ENCODE measurements at regions not wholly inside any gene's neighbourhood (a gene's known extent, or its start where the extent isn't known, plus 50 kb on each side); places are given as distances from the start of the nearest gene placed in this dataset.
"Not testable (repeated sequence)": the region's sequence is repeated elsewhere in the genome, so short reads cannot be mapped to it uniquely, and the experiment has no call there.

GRCh38 chr5:106080535-106080934 is 1590.2 kb downstream of the EFNA5 start:
- no peak for DNase-seq

DNA sequence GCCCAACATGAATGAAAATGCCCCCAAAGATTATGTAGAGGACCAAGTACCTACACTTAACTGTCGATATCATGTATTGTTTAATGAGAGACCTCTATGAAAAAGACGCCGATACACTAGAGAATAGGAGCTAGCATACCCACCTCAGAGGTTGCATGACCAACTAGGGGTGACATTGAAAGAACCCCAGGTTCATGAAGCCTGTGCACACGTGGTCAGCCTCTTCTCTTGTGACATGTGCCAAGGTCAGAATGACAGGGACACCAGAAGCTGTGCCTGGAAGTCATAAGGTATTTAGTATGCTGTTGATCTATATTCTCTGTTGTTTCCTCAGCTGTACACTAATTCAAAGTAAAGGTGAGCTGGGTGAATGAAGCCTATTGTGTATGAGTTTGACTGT is 1594.1 kb downstream of the EFNA5 start:
- no peak for DNase-seq

DNA sequence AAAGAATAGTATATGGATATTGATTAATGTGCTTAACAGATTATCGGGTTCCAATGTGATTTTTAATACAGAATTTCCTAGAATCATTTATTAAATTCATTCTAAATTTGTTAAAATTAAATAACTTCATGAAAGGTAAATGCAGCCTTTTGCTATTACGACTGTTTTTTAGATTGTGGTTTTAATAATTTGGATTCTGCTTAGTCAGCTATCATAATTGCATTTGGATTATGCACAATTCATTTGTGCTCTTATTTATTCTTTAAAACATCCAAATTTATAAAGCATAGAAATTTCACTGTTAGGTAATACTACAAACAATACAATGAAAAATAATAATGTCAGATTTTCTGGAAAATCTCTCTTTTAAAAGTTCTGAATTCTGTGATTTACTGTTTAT is 1598.5 kb downstream of the EFNA5 start:
- DNase-seq, result no peak

DNA sequence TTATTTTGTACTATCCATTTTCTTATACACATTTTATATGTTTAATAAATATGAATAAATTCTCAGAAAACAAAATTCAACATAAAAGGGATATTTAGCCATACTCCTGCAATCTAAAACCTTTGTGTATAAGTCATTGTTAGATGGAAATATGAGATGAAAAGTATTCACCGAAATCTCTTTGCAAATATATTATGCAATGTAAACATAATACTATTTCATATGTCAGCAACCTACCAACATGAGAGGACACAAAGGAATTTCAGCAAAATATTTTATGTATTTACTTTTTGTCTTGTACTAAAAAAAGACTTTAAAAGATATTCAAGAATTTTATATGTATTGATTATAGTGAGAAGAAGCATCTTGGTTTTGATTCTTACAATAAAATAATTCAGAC is 1623.4 kb downstream of the EFNA5 start:
- DNase-seq, result no peak

DNA sequence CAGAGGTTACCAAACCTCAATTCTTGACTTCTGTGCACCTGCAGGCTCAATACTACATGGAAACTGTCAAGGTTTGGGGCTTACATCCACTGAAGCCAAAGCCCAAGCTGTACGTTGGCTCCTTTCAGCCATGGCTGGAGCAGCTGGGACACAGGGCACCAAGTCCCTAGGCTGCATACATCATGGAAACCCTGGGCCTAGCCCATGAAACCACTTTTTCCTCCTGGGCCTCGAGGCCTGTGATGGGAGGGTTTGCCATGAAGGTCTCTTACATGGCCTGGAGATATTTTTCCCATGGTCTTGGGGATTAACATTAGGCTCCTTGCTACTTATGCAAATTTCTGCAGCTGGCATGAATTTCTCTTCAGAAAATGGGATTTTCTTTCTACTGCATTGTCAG is 1638.7 kb downstream of the EFNA5 start:
- not testable (repeated sequence) for DNase-seq

DNA sequence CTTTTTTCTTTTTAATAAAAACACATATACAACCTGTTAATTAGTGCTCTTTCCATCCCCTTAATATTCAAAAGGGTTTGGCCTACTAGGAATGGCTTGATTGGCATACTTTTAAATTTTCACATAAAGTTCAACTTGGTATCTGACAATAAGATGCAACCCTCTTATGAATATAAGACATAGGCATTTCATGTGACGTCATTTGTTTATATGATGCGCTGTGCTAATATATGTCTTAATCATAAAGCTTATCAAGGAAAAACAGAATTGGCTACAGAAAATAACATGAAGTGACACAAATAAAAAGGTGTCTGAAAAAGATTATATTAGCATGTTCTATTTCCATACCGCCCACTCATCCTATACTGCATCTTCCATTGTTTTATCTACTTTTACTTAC is 1642.4 kb downstream of the EFNA5 start:
- DNase-seq, result no peak

- DNase-seq, result no peak
Measured at GRCh38 chr5:106020894-106021293, 1649.8 kb downstream of the EFNA5 start.

GRCh38 chr5:106019261-106019660 is 1651.5 kb downstream of the EFNA5 start:
- no peak for DNase-seq

- no peak for DNase-seq
Measured at GRCh38 chr5:106017243-106017857, 1653.4 kb downstream of the EFNA5 start.

DNA sequence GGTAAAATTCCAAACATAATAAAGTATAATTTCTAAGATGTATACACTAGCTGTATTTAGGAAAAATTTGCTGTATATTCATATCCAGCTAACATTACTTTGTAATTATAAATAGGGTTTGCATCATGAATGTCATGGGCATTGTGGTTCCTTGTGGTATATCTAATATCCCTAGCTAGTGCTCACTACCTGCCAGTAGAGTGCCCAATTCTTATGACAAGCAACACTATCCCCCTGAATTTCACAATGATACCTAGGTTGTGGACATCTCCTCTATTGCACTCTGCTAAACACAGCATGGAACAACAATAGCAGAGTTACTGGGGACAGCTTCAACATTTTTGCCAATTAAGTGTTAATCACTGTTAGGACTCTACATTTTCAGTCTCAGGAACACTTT is 1656.5 kb downstream of the EFNA5 start:
- DNase-seq, result no peak

GRCh38 chr5:106006242-106006641 is 1664.5 kb downstream of the EFNA5 start:
- DNase-seq, result no peak

GRCh38 chr5:105998991-105999390 is 1671.7 kb downstream of the EFNA5 start:
- not testable (repeated sequence) for DNase-seq

GRCh38 chr5:105993027-105993426 is 1677.7 kb downstream of the EFNA5 start:
- DNase-seq, result no peak

DNA sequence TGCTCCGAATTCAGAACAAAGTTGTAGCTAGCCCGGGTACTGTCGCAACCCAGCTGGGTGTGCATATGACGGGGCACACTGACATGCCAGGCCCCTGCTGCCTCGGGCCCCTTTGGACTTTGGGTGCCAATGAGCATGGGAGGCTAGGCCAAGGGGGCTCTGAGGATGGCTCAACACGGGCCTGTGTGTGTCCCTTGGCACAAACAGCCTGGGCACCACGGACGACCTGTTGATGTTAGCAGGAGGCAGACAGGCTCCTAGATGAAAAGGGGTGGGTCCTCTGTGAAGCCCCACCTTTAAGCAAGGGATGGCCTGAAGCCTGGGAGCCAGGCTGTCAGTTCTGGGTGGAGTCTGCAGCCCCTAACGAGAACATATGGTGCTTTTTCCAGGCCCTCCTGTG is 1688.2 kb downstream of the EFNA5 start:
- DNase-seq, result no peak

DNA sequence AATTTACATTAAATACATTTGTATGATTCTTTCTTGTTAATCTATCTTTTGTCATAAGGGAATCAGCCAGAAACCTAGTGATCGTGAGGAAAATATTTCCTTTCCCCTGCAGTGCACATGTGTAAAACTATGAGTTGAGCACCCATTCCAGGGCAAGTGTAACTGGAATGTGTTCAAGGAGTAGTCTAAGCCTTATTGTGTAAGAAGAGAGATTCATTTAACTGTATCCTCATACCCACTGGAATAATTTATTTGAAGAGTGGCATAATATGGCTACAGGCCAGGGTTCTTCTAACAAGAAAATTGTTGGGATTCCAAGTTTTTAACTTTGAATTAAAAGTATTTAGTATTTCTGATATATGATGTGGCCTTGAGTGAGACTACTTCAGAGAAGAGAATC is 1692.7 kb downstream of the EFNA5 start:
- no peak for DNase-seq

- DNase-seq, result no peak
Measured at GRCh38 chr5:105977163-105977562, 1693.6 kb downstream of the EFNA5 start.

- no peak for DNase-seq
Measured at GRCh38 chr5:105970919-105971318, 1699.8 kb downstream of the EFNA5 start.

DNA sequence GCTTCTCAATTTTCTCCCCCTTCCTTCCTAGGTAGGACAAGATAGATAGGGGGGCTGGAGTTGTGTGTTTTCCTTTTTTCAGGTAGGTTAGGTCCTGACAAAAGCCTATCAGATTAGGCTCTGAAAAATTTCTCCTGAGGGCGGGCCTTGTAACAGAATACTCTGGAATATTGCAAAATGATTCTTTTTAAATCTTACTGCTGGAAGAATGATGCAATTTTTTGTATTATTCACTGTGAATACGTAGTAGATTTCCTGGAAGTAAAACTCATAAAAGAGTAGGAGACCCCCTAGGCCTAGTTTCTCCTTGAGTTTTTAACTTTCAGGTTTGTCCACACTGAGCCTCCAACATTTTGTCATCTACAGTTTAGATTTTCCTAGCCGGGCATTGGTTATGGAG is 1701.8 kb downstream of the EFNA5 start:
- DNase-seq, result no peak

GRCh38 chr5:105963696-105964255 is 1707.0 kb downstream of the EFNA5 start:
- DNase-seq, result no peak

DNA sequence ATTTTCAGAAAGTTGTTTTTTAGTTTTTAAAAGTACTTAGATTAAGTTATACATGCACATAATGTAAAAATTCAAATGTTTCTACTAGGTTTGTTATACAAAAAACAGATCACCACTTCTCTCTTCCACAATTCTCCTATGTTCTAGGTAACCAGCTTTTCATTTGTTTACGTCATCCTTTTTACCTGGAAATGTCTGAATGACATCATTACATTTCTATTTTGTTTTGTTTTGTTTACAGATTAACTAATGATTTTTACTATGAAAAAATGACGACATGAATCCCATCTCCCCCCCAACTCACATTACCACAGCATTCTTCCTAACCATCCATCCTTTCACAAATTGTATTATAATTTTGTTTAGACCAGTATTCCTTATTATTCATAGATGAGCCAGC is 1709.2 kb downstream of the EFNA5 start:
- DNase-seq, result no peak

DNA sequence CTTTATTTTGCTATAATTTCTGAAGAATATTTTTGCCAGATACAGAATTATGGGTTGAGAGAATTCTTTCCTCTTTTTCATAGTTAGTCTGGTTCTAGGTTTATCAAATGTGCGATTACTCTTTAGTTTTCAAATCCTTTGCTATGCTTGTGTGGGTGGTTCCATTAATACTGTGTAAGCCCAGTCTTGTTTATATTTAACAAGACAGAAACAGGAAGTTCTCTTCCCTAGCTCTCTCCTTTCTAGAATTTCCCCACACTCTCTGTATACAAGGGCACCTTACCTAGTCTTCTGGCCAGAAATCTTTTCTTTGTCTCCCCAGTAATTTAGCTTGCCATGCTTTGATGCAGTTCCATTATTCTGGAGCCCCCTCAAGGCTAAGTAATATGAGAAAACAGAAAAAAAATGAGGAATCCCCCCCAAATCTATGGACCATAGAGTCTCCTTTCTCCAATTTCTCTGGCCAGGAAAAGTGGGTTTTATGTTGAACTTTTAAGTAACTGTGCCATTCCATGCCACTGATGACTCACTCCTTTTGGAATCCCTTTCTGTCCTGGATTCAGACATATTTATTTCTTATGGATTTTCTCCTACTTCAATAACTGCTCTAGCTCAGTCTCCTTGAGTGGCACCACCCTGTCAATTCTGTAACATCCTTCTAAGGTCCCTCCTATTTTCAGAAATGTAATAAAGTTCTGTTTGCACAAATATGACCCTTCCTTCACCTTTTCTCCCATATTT is 1714.1 kb downstream of the EFNA5 start:
- no peak for DNase-seq

GRCh38 chr5:105954341-105954740 is 1716.4 kb downstream of the EFNA5 start:
- no peak for DNase-seq

- DNase-seq, result no peak
Measured at GRCh38 chr5:105953616-105954015, 1717.1 kb downstream of the EFNA5 start.

GRCh38 chr5:105952875-105953274 is 1717.9 kb downstream of the EFNA5 start:
- DNase-seq, result no peak

- no peak for DNase-seq
Measured at GRCh38 chr5:105947461-105947860, 1723.3 kb downstream of the EFNA5 start.

Measured in islet precursor cell (in vitro differentiated cells).